Endodermal cell (in vitro differentiated cells): ENCODE measurements at regions not wholly inside any gene's neighbourhood (a gene's known extent, or its start where the extent isn't known, plus 50 kb on each side); places are given as distances from the start of the nearest gene placed in this dataset.

Source experiments
- DNase-seq: peaks from one replicate; pipeline ENCODE4 v3.0.0-alpha.2; 2017
- H3K27ac ChIP-seq: 2 replicates; pipeline ENCODE4 v1.5.1; 2013; ENCODE audit warnings: mild to moderate bottlenecking, low read depth, low read length, moderate library complexity
- H3K27me3 ChIP-seq: 2 replicates; pipeline ENCODE4 v1.6.1; 2013; ENCODE audit warnings: mild to moderate bottlenecking, low read length, moderate library complexity; ENCODE audit not compliant: insufficient read depth, control insufficient read depth, poor library complexity, severe bottlenecking
- H3K36me3 ChIP-seq: 2 replicates; pipeline ENCODE4 v1.7.0; 2013; ENCODE audit warnings: mild to moderate bottlenecking, low read length, moderate library complexity; ENCODE audit not compliant: control insufficient read depth, insufficient read depth
- H3K4me1 ChIP-seq: one replicate; pipeline ENCODE4 v1.7.0; 2013; ENCODE audit warnings: low read length; ENCODE audit not compliant: control insufficient read depth, insufficient read depth
- H3K4me3 ChIP-seq: 2 replicates; pipeline ENCODE4 v1.5.1; 2013; ENCODE audit warnings: mild to moderate bottlenecking, low read length, moderate library complexity
- H3K9ac ChIP-seq: 2 replicates; pipeline ENCODE4 v1.6.1; 2013; ENCODE audit warnings: mild to moderate bottlenecking, low read length, moderate library complexity; ENCODE audit not compliant: poor library complexity, severe bottlenecking; ENCODE audit errors: extremely low read depth
- H3K9me3 ChIP-seq: 2 replicates; pipeline ENCODE4 v1.6.1; 2013; ENCODE audit warnings: mild to moderate bottlenecking, low read length, moderate library complexity; ENCODE audit not compliant: control insufficient read depth
- H3K27ac Mint-ChIP-seq: 2 replicates; pipeline ENCODE4 v1.8.0; 2020; ENCODE audit warnings: mixed read lengths
- H3K27me3 Mint-ChIP-seq: 2 replicates; pipeline ENCODE4 v1.8.0; 2021; ENCODE audit warnings: mild to moderate bottlenecking, mixed read lengths; ENCODE audit not compliant: insufficient read depth
- H3K36me3 Mint-ChIP-seq: 2 replicates; pipeline ENCODE4 v1.8.0; 2020; ENCODE audit warnings: low read depth, mixed read lengths
- H3K4me1 Mint-ChIP-seq: 2 replicates; pipeline ENCODE4 v1.8.0; 2020; ENCODE audit warnings: mixed read lengths
- H3K4me3 Mint-ChIP-seq: 2 replicates; pipeline ENCODE4 v1.8.0; 2020; ENCODE audit warnings: mild to moderate bottlenecking, moderate library complexity, mixed read lengths
- H3K9me3 Mint-ChIP-seq: 2 replicates; pipeline ENCODE4 v1.8.0; 2020; ENCODE audit warnings: mild to moderate bottlenecking, mixed read lengths
- WGBS, 2 experiments: methylation state at CpG; one replicate each; pipeline versions ENCODE4 v1.1.5 to v1.1.7; 2013; ENCODE audit warnings: missing lambda C conversion rate in 2 of 2, mixed read lengths in 1 of 2; ENCODE audit not compliant: insufficient coverage in 1 of 2, insufficient read length in 1 of 2; 5-methylcytosine and 5-hydroxymethylcytosine counted together
- TF ChIP-seq, protein P1 (sequence below): fragments of 200-600 bp; sonication (generic); conservative IDR thresholded peaks from 2 replicates; pipeline ENCODE4 v1.5.0; 2021; ENCODE audit warnings: antibody characterized with exemption, mild to moderate bottlenecking

DNA sequence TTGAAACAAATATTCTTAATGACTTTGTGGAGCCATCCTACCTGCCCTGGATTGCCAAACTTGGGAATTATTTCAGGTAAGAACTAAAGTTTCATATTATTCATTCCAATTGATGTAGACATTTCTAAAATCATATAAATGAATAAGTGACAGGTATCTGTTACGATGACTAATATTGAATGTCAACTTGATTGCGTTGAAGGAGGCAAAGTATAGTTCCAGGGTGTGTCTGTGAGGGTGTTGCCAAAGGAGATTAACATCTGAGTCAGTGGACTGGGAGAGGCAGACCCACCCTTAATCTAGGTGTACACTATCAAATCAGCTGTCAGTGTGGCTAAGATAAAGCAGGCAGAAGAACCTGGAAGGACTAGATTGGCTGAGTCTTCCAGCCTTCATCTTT lies 1688.4 kb upstream of the CDH9 start:
- H3K27me3 Mint-ChIP-seq: no peaks in the 10 kb centered on the region
- Histone ChIP-seq H3K9me3 (peaks cover 6% of the 10 kb centered on the region), H3K27me3 (no peaks in the 10 kb centered on the region), H3K36me3 (no peaks in the 10 kb centered on the region), H3K27ac (no peak overlapping the region), H3K9ac (no peak overlapping the region), H3K4me1 (peaks cover under 1% of the 10 kb centered on the region), H3K4me3 (no peak overlapping the region)
- TF ChIP-seq, protein P1, sequence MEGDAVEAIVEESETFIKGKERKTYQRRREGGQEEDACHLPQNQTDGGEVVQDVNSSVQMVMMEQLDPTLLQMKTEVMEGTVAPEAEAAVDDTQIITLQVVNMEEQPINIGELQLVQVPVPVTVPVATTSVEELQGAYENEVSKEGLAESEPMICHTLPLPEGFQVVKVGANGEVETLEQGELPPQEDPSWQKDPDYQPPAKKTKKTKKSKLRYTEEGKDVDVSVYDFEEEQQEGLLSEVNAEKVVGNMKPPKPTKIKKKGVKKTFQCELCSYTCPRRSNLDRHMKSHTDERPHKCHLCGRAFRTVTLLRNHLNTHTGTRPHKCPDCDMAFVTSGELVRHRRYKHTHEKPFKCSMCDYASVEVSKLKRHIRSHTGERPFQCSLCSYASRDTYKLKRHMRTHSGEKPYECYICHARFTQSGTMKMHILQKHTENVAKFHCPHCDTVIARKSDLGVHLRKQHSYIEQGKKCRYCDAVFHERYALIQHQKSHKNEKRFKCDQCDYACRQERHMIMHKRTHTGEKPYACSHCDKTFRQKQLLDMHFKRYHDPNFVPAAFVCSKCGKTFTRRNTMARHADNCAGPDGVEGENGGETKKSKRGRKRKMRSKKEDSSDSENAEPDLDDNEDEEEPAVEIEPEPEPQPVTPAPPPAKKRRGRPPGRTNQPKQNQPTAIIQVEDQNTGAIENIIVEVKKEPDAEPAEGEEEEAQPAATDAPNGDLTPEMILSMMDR: no peak
- no peak overlapping the region for H3K27ac Mint-ChIP-seq
- no peak overlapping the region for H3K4me3 Mint-ChIP-seq
- DNase-seq: no peak
- 88 to 90% methylated on average over 2 of the region's 2 CpGs for WGBS, 2 experiments
- no peaks in the 10 kb centered on the region for H3K9me3 Mint-ChIP-seq
- peaks cover 4% of the 10 kb centered on the region for H3K4me1 Mint-ChIP-seq
- no peaks in the 10 kb centered on the region for H3K36me3 Mint-ChIP-seq

DNA sequence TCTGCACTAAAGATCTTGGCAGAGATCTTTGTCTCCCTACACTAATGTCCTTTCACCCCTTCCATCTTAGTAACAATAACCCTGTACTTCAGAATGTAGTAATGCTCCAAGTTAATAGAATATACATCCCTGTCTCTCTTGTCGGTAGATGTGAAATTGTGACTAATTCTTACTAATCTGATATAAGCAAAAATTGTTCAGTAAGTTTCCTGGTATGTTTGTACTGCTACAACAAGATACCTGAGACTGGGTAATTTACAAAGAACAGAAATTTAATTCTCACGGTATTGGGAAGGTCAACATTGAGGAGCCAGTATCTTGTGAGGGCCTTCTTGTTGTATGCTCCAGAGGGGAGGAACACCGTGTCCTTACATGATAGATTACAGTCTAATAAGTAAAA lies 1686.6 kb upstream of the CDH9 start:
- Histone ChIP-seq H3K4me1 (no peaks in the 10 kb centered on the region), H3K36me3 (no peaks in the 10 kb centered on the region), H3K9ac (no peak overlapping the region), H3K27ac (no peak overlapping the region), H3K9me3 (no peaks in the 10 kb centered on the region), H3K4me3 (no peak overlapping the region), H3K27me3 (no peaks in the 10 kb centered on the region)
- Mint-ChIP-seq H3K36me3 (no peaks in the 10 kb centered on the region), H3K27ac (no peak overlapping the region), H3K9me3 (no peaks in the 10 kb centered on the region), H3K27me3 (no peaks in the 10 kb centered on the region), H3K4me1 (peaks cover 4% of the 10 kb centered on the region), H3K4me3 (no peak overlapping the region)
- 82% methylated on average over 3 of the region's 3 CpGs; no CpG with 5 or more reads in 1 of the 2 experiments for WGBS, 2 experiments
- DNase-seq: no peak
- TF ChIP-seq, protein P1: no peak

DNA sequence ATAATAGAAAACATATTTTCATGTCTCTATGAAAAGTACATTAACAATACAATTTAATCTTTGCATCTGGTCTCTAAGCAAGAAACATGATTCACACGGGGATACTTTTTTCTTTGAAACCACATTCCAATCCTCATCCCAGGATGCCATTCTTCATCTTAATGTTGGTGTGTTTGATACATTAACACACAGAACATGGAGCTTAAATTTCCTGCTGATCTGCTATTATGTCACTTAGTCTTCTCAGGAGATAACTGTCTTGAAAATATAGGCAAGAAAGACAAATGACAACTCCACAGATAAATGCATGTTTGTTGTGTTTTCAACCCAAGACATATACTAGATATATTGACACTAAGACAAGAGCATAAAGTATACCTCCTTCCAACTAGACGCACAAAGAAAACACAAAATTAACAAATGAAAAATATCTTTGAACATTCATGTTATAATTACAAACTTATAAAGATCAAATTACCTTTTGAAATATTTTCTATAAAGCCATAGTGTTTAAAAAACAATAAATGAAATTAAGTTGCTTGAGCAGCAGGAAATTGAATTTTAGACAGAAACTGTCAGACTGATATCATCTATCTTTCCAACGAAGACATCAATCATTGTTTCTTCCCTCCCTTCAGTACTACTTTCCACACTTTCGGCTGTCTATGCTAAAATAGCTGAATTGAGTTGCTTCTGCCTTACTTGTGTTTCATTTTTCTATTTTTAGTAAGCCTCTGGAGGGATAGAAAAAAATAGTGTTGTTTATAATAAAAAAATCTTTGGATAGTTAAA lies 1676.7 kb upstream of the CDH9 start:
- Mint-ChIP-seq H3K9me3 (no peaks in the 10 kb centered on the region), H3K27ac (no peak overlapping the region)
- WGBS, 2 experiments: 83 to 88% methylated on average over 1 to 4 of the region's 4 CpGs

More for the DNA sequence above, 1676.7 kb upstream of the CDH9 start:
- H3K4me3 ChIP-seq: no peak overlapping the region
- TF ChIP-seq, protein P1: no peak
- no peak overlapping the region for H3K4me3 Mint-ChIP-seq
- no peak for DNase-seq
- H3K9ac ChIP-seq: no peak overlapping the region
- no peaks in the 10 kb centered on the region for H3K4me1 Mint-ChIP-seq
- H3K36me3 ChIP-seq: no peaks in the 10 kb centered on the region
- no peaks in the 10 kb centered on the region for H3K9me3 ChIP-seq
- no peak overlapping the region for H3K27ac ChIP-seq
- no peaks in the 10 kb centered on the region for H3K36me3 Mint-ChIP-seq
- H3K27me3 Mint-ChIP-seq: no peaks in the 10 kb centered on the region
- H3K4me1 ChIP-seq: no peaks in the 10 kb centered on the region
- H3K27me3 ChIP-seq: no peaks in the 10 kb centered on the region
